GM12878 (cell line): ENCODE measurements at regions not wholly inside any gene's neighbourhood (a gene's known extent, or its start where the extent isn't known, plus 50 kb on each side); places are given as distances from the start of the nearest gene placed in this dataset.
A peak's percentile ranks its signal among the peaks of the same experiment; 100 is the strongest.

Source experiments
- ATAC-seq: fragments of 200-7000 bp; cut with Tn5 transposase; 3 replicates; pipeline ENCODE4 v1.9.1; 2020; ENCODE audit warnings: mild to moderate bottlenecking, moderate library complexity
- BruUV-seq: library from RNA; stranded (reverse); fragments of 400-500 nt; replicated peaks from 2 replicates; lab custom pipeline; 2021; lab: Mats Ljungman, UMichigan
- CTCF ChIA-PET: fragments of 300-600 bp; sonication (Branson Sonifier 250); formaldehyde crosslinking; extraction: SDS; loops from one replicate; lab custom pipeline; 2021; ENCODE audit warnings: inconsistent platforms; lab: Yijun Ruan, JAX
- POLR2A ChIA-PET: fragments of 350-600 bp; formaldehyde crosslinking; extraction: SDS; loops from one replicate; lab custom pipeline; 2021; ENCODE audit warnings: inconsistent platforms; lab: Charles Lee
- RAD21 ChIA-PET: fragments of 300-600 bp; sonication (Branson Sonifier 250); formaldehyde crosslinking; loops from one replicate; lab custom pipeline; 2023; ENCODE audit warnings: antibody characterized with exemption; ENCODE audit not compliant: unreplicated experiment; lab: Charles Lee
- SMC1A ChIA-PET: fragments of 300-600 bp; sonication (Branson Sonifier 250); formaldehyde crosslinking; loops from one replicate; lab custom pipeline; 2023; ENCODE audit not compliant: unreplicated experiment, uncharacterized antibody; lab: Charles Lee
- DNase-seq: peaks from one replicate; pipeline ENCODE4 v3.0.0-alpha.2; 2011; ENCODE audit warnings: low read depth, low spot score
- FAIRE-seq: peaks from 3 replicates; lab custom pipeline; 2011; peaks lifted over from hg19 to GRCh38; lab: Jason Lieb, UNC
- H2AFZ ChIP-seq: 2 replicates; pipeline ENCODE4 v1.6.0; 2011; ENCODE audit warnings: low read depth, low read length, control low read depth; ENCODE audit not compliant: control insufficient read depth
- H3K27ac ChIP-seq: 2 replicates; pipeline ENCODE4 v1.5.1; 2011; ENCODE audit warnings: control low read depth; ENCODE audit not compliant: control insufficient read depth, insufficient read depth
- H3K27me3 ChIP-seq, 2 experiments: replicated peaks in 1 of 2; 2 replicates each; pipeline versions ENCODE4 v1.6.0 to v1.6.1; 2011; ENCODE audit warnings: low read length in 1 of 2; ENCODE audit not compliant: control insufficient read depth in 2 of 2, insufficient read depth in 2 of 2
- H3K36me3 ChIP-seq, 2 experiments: 2 replicates each; pipeline ENCODE4 v1.5.1; 2011; ENCODE audit warnings: low read length in 1 of 2; ENCODE audit not compliant: control insufficient read depth in 2 of 2, insufficient read depth in 2 of 2
- H3K4me1 ChIP-seq: 2 replicates; pipeline ENCODE4 v1.6.1; 2011; ENCODE audit warnings: mild to moderate bottlenecking, low read length, moderate library complexity, mixed read lengths; ENCODE audit not compliant: control insufficient read depth, insufficient read depth
- H3K4me2 ChIP-seq: 2 replicates; pipeline ENCODE4 v1.6.0; 2011; ENCODE audit warnings: control low read depth; ENCODE audit not compliant: control insufficient read depth, insufficient read depth
- H3K4me3 ChIP-seq: fragments of 200-600 bp; sonication (generic); 2 replicates; pipeline ENCODE4 v1.5.1; 2016
- H3K79me2 ChIP-seq: 2 replicates; pipeline ENCODE4 v1.6.0; 2011; ENCODE audit warnings: low read length; ENCODE audit not compliant: control insufficient read depth, insufficient read depth
- H3K9ac ChIP-seq: 2 replicates; pipeline ENCODE4 v1.8.0; 2011; ENCODE audit warnings: low read length, control low read depth, mixed read lengths; ENCODE audit not compliant: control insufficient read depth, insufficient read depth
- H3K9me3 ChIP-seq: replicated peaks from 3 replicates; pipeline ENCODE4 v1.5.1; 2011; ENCODE audit warnings: mild to moderate bottlenecking, low read length; ENCODE audit not compliant: control insufficient read depth, insufficient read depth
- H4K20me1 ChIP-seq: 2 replicates; pipeline ENCODE4 v1.6.0; 2011; ENCODE audit not compliant: control insufficient read depth, insufficient read depth
- ATF7 ChIP-seq: fragments of 450-650 bp; IDR thresholded peaks from 2 replicates; pipeline ENCODE4 v1.6.1; 2016; ENCODE audit warnings: low read depth, mild to moderate bottlenecking
- BHLHE40 ChIP-seq, 2 experiments: fragments of 450-650 bp in 1 of 2; IDR thresholded peaks; 2 replicates each; pipeline ENCODE4 v1.6.1; 2011 to 2017; ENCODE audit warnings: low read depth in 2 of 2, borderline replicate concordance in 1 of 2, improper control_type of control experiment in 1 of 2, low read length in 1 of 2, mild to moderate bottlenecking in 1 of 2
- CBX5 ChIP-seq: sonication (generic); IDR thresholded peaks from 2 replicates; pipeline ENCODE4 v1.6.1; 2016; ENCODE audit warnings: low read depth, moderate library complexity, mild to moderate bottlenecking, inconsistent platforms
- CREB1 ChIP-seq: IDR thresholded peaks from 2 replicates; pipeline ENCODE4 v1.6.1; 2012; ENCODE audit warnings: low read depth, mild to moderate bottlenecking, inconsistent platforms
- EP300 ChIP-seq, 2 experiments: fragments of 150-350 bp in 1 of 2; IDR thresholded peaks; 2 replicates each; pipeline ENCODE4 v1.6.1; 2011 to 2012; ENCODE audit warnings: low read depth in 2 of 2, low read length in 2 of 2, borderline replicate concordance in 1 of 2, improper control_type of control experiment in 1 of 2, inconsistent platforms in 1 of 2; ENCODE audit not compliant: control insufficient read depth in 1 of 2
- IKZF1 ChIP-seq: fragments of 450-650 bp; conservative IDR thresholded peaks from 2 replicates; pipeline ENCODE4 v1.6.1; 2017; ENCODE audit warnings: antibody characterized with exemption, mild to moderate bottlenecking
- MYC ChIP-seq: IDR thresholded peaks from 2 replicates; pipeline ENCODE4 v1.6.1; 2011; ENCODE audit warnings: mild to moderate bottlenecking, low read length, moderate library complexity, inconsistent platforms; ENCODE audit not compliant: insufficient read depth, insufficient replicate concordance, insufficient read length, severe bottlenecking
- POU2F2 ChIP-seq: IDR thresholded peaks from 3 replicates; pipeline ENCODE4 v1.6.1; 2011; ENCODE audit warnings: low read depth, mild to moderate bottlenecking, low read length, borderline replicate concordance
- SIN3A ChIP-seq: IDR thresholded peaks from 2 replicates; pipeline ENCODE4 v1.6.1; 2012; ENCODE audit warnings: low read depth, low read length, improper control_type of control experiment
- SMAD1 ChIP-seq: fragments of 450-650 bp; IDR thresholded peaks from 2 replicates; pipeline ENCODE4 v1.6.1; 2018; ENCODE audit warnings: mild to moderate bottlenecking, low read depth; ENCODE audit not compliant: partially characterized antibody
- SRF ChIP-seq, 2 experiments: IDR thresholded peaks; 2 replicates each; pipeline ENCODE4 v1.6.1; 2011; ENCODE audit warnings: low read depth in 2 of 2, low read length in 2 of 2, mild to moderate bottlenecking in 1 of 2, moderate library complexity in 1 of 2
- ZBED1 ChIP-seq: IDR thresholded peaks from 2 replicates; pipeline ENCODE4 v1.6.1; 2016; ENCODE audit warnings: borderline replicate concordance
- ZNF24 ChIP-seq: fragments of 450-650 bp; IDR thresholded peaks from 2 replicates; pipeline ENCODE4 v1.6.1; 2017; ENCODE audit warnings: antibody characterized with exemption, mild to moderate bottlenecking
- WGBS: methylation state at CpG from one replicate; pipeline ENCODE4 v1.1.6; 2016; ENCODE audit warnings: low lambda C conversion rate; ENCODE audit not compliant: insufficient replicate concordance, insufficient coverage; ENCODE audit errors: missing lambda C conversion rate; 5-methylcytosine and 5-hydroxymethylcytosine counted together
- in situ Hi-C: fragments of 300-500 bp; cut with MboI; formaldehyde crosslinking; loops from 9 replicates; pipeline ENCODE4 v1.14.3; 2018; ENCODE audit warnings: mixed read lengths
- intact Hi-C: fragments of 100-400 bp; cut with micrococcal nuclease; formaldehyde crosslinking; loops from one replicate; pipeline ENCODE4 v1.14.2; 2022; ENCODE audit not compliant: unreplicated experiment
- TF ChIP-seq, protein P1 (sequence below): IDR thresholded peaks from 2 replicates; pipeline ENCODE4 v1.6.1; 2011; ENCODE audit warnings: borderline replicate concordance, low read depth, mild to moderate bottlenecking, moderate library complexity, low read length; ENCODE audit not compliant: insufficient read depth, poor library complexity, severe bottlenecking
- TF ChIP-seq, protein P2 (sequence below): fragments of 150-350 bp; IDR thresholded peaks from 2 replicates; pipeline ENCODE4 v1.6.1; 2014; ENCODE audit warnings: mild to moderate bottlenecking, low read depth, low read length
- TF ChIP-seq, protein P3 (sequence below): fragments of 450-650 bp; IDR thresholded peaks from 2 replicates; pipeline ENCODE4 v1.6.1; 2017; ENCODE audit warnings: antibody characterized with exemption, mild to moderate bottlenecking, moderate library complexity

DNA sequence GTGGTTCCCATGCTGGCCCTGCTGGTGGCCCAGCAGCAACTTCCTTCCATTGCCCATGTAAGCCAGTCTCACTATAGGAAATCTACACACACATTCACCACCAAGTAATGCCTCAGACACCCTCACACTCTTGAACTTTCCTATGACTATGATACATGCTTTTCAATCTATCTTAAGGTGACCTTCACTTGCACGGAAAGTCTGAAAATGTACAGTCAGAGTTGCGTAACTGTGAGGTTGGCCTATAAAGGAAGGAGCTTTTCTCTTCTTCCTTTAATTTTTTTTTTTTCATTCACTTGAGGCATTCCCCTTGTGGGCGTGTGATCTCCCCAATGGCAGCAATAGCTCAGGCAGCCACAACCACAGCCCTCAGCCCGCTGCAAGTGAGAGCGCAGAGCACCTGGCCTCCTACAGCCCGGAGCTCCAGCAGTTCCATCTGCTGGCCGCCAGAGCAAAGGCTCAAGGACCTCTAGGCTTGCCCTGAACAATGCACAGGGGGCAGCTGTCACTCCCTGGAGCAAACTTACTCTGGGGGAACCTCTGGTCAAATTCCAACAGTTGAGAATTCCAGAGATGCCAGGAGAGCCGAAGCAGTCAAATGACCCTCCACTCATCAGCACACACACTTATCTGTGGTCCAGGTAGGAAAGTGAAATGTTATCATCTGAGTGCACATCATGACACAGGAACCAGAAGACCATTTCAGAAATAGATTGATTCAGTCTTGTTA lies 123.1 kb upstream of the ADO start (continued):
- TF ChIP-seq CREB1 (peak; percentile 88), EP300 (IDR thresholded peaks at IDR 0.05; ENCODE audit: borderline replicate concordance in 1 of 2, control insufficient read depth in 1 of 2, low read depth in 2 of 2, low read length in 2 of 2) (peak; percentile 91 to 96), SMAD1 (no peak)
- TF ChIP-seq, protein P1, sequence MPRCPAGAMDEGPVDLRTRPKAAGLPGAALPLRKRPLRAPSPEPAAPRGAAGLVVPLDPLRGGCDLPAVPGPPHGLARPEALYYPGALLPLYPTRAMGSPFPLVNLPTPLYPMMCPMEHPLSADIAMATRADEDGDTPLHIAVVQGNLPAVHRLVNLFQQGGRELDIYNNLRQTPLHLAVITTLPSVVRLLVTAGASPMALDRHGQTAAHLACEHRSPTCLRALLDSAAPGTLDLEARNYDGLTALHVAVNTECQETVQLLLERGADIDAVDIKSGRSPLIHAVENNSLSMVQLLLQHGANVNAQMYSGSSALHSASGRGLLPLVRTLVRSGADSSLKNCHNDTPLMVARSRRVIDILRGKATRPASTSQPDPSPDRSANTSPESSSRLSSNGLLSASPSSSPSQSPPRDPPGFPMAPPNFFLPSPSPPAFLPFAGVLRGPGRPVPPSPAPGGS, result peak; percentile 85

DNA sequence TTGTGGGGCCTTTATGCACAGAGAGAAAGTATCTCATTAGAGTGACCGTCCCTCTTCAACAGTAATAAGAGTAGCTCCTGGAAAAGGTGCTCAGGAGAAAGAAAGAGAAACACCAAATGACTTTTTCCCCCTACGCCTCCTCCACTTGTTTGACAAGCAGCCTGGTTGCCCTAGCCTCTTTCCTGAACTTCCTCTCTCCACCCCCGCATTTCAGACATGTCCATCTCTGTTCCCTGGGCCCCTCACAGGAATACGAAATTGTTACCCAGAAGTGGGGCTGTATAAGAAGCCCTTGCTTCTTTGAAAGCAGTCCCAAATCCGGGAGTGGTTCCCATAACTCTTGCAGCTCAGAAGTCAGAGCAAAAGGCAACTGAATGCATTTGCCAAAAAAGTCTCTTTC lies 119.6 kb upstream of the ADO start:
- no peak for DNase-seq
- FAIRE-seq, result no peak
- H3K9me3 ChIP-seq, result peaks cover 6% of the 10 kb centered on the region
- peaks cover 37% of the 10 kb centered on the region for H3K4me1 ChIP-seq
- SMC1A ChIA-PET, result interaction anchor here (1.3 to 3.0 kb wide), 9 partner anchors 10 to 115 kb away, joined by 3 to 24 read pairs (median 5); no protein-coding TSS in a partner anchor
- RAD21 ChIA-PET, result interaction anchor here (0.6 to 2.2 kb wide), 7 partner anchors 11 to 133 kb away, joined by 3 to 18 read pairs (median 5); partner anchors contain the start of gene EGR2
- no peak overlapping the region for H3K4me2 ChIP-seq
- no peak overlapping the region for H3K9ac ChIP-seq
- H3K27ac ChIP-seq, result no peak overlapping the region
- no TSS peak for BruUV-seq
- no peaks in the 10 kb centered on the region for H3K36me3 ChIP-seq
- H4K20me1 ChIP-seq, result no peaks in the 10 kb centered on the region
- no peak overlapping the region for H2AFZ ChIP-seq
- H3K79me2 ChIP-seq, result no peaks in the 10 kb centered on the region
- CTCF ChIA-PET, result interaction anchor here (1.6 to 2.2 kb wide), 2 partner anchors 10 to 14 kb away, joined by 4 to 10 read pairs; no protein-coding TSS in a partner anchor
- WGBS, result 88% methylated on average over 5 of the region's 5 CpGs
- no peak overlapping the region for H3K4me3 ChIP-seq
- POLR2A ChIA-PET, result interaction anchor here (0.8 to 1.9 kb wide), 6 partner anchors 9 to 50 kb away, joined by 3 to 6 read pairs (median 4); no protein-coding TSS in a partner anchor
- H3K27me3 ChIP-seq, result no peaks in the 10 kb centered on the region
- in situ Hi-C loops (no loop called here), intact Hi-C loops (loop anchor here (10.0 kb wide), 3 partner anchors 250 to 450 kb away; partner anchors contain the start of gene NRBF2)
- no peak for ATAC-seq
- TF ChIP-seq IKZF1, result no peak
- TF ChIP-seq, protein P2, sequence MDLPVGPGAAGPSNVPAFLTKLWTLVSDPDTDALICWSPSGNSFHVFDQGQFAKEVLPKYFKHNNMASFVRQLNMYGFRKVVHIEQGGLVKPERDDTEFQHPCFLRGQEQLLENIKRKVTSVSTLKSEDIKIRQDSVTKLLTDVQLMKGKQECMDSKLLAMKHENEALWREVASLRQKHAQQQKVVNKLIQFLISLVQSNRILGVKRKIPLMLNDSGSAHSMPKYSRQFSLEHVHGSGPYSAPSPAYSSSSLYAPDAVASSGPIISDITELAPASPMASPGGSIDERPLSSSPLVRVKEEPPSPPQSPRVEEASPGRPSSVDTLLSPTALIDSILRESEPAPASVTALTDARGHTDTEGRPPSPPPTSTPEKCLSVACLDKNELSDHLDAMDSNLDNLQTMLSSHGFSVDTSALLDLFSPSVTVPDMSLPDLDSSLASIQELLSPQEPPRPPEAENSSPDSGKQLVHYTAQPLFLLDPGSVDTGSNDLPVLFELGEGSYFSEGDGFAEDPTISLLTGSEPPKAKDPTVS, result no peak
- TF ChIP-seq ZBED1, result no peak
- no peak for TF ChIP-seq CBX5
- no peak for TF ChIP-seq SIN3A
- TF ChIP-seq, protein P3, sequence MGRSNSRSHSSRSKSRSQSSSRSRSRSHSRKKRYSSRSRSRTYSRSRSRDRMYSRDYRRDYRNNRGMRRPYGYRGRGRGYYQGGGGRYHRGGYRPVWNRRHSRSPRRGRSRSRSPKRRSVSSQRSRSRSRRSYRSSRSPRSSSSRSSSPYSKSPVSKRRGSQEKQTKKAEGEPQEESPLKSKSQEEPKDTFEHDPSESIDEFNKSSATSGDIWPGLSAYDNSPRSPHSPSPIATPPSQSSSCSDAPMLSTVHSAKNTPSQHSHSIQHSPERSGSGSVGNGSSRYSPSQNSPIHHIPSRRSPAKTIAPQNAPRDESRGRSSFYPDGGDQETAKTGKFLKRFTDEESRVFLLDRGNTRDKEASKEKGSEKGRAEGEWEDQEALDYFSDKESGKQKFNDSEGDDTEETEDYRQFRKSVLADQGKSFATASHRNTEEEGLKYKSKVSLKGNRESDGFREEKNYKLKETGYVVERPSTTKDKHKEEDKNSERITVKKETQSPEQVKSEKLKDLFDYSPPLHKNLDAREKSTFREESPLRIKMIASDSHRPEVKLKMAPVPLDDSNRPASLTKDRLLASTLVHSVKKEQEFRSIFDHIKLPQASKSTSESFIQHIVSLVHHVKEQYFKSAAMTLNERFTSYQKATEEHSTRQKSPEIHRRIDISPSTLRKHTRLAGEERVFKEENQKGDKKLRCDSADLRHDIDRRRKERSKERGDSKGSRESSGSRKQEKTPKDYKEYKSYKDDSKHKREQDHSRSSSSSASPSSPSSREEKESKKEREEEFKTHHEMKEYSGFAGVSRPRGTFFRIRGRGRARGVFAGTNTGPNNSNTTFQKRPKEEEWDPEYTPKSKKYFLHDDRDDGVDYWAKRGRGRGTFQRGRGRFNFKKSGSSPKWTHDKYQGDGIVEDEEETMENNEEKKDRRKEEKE, result no peak
- TF ChIP-seq MYC, result no peak
- no peak for TF ChIP-seq ATF7
- no peak for TF ChIP-seq ZNF24
- TF ChIP-seq POU2F2, result no peak
- no peak for TF ChIP-seq SRF (IDR thresholded peaks at IDR 0.05; ENCODE audit: low read depth in 2 of 2, low read length in 2 of 2)
- no peak for TF ChIP-seq BHLHE40 (IDR thresholded peaks at IDR 0.05; ENCODE audit: borderline replicate concordance in 1 of 2, low read depth in 2 of 2, low read length in 1 of 2)
